Body of pancreas (tissue), 4 donors: ENCODE measurements at regions not wholly inside any gene's neighbourhood (a gene's known extent, or its start where the extent isn't known, plus 50 kb on each side); places are given as distances from the start of the nearest gene placed in this dataset.

Experiments used
- POLR2A ChIP-seq, 3 donors: fragments of 450-650 bp; IDR thresholded peaks; one replicate each; pipeline ENCODE4 v1.6.1; 2016; ENCODE audit warnings: antibody characterized with exemption in 3 of 3, mild to moderate bottlenecking in 2 of 3
- TF ChIP-seq, protein P1 (sequence below), 7 experiments: fragments of 450-650 bp in 4 of 7; fragments of 200-600 bp in 3 of 7; sonication (generic) in 3 of 7; IDR thresholded peaks; one replicate each; pipeline ENCODE4 v1.5.1; 2016 to 2019; ENCODE audit warnings: antibody characterized with exemption in 7 of 7

- TF ChIP-seq POLR2A (IDR thresholded peaks at IDR 0.05), result no peak
- TF ChIP-seq, protein P1, sequence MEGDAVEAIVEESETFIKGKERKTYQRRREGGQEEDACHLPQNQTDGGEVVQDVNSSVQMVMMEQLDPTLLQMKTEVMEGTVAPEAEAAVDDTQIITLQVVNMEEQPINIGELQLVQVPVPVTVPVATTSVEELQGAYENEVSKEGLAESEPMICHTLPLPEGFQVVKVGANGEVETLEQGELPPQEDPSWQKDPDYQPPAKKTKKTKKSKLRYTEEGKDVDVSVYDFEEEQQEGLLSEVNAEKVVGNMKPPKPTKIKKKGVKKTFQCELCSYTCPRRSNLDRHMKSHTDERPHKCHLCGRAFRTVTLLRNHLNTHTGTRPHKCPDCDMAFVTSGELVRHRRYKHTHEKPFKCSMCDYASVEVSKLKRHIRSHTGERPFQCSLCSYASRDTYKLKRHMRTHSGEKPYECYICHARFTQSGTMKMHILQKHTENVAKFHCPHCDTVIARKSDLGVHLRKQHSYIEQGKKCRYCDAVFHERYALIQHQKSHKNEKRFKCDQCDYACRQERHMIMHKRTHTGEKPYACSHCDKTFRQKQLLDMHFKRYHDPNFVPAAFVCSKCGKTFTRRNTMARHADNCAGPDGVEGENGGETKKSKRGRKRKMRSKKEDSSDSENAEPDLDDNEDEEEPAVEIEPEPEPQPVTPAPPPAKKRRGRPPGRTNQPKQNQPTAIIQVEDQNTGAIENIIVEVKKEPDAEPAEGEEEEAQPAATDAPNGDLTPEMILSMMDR (IDR thresholded peaks at IDR 0.05), result no peak
Observed at GRCh38 chr18:37653618-37654017, 88.0 kb upstream of the CELF4 start.
